ENCODE measurements at regions not wholly inside any gene's neighbourhood (a gene's known extent, or its start where the extent isn't known, plus 50 kb on each side); places are given as distances from the start of the nearest gene placed in this dataset.

DNA sequence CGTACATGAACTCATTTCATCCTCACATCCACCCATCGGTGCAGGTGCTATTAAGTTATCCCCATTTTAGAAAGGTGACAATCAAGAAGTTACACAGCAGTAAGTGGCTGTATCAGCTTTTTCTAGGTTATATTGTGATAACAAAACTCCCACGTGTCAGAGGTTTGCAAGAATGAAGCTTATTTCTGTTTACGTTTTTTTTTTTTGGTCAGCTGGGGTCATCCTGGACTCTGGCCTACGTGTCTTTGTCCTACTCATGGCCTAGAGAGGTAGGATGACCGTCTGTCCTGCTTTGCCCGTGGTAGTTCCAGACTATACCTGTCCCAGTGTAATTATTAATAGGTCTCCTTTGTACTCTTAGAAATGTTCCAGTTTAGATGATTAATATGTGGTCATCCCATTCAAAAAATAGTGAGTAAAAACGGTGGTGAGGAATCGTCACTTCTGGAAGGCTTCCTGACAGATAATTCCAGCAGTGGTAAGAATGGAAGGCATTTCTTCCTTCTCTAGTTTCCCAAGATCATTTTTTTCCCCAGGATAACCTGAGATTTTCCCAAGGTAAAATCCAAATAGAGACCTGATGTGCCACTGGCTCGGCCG, 64.2 kb upstream of the KIF26B start:
- TF ChIP-seq CTCF (IDR thresholded peaks at IDR 0.05): no peak
- TF ChIP-seq EZH2phosphoT487 (IDR thresholded peaks at IDR 0.05): no peak
- no peak for TF ChIP-seq EZH2 (IDR thresholded peaks at IDR 0.05)
